Karpas-422 (cell line): ENCODE measurements at regions not wholly inside any gene's neighbourhood (a gene's known extent, or its start where the extent isn't known, plus 50 kb on each side); places are given as distances from the start of the nearest gene placed in this dataset.

Source experiments
- DNase-seq: peaks from one replicate; pipeline ENCODE4 v3.0.0-alpha.2; 2015
- H2AFZ ChIP-seq: fragments of 200-600 bp; sonication (generic); 2 replicates; pipeline ENCODE4 v1.6.1; 2014; ENCODE audit warnings: antibody characterized with exemption, low read length, mixed read lengths
- H3K27ac ChIP-seq: fragments of 200-600 bp; sonication (generic); 2 replicates; pipeline ENCODE4 v1.5.1; 2014; ENCODE audit warnings: mild to moderate bottlenecking, low read length, moderate library complexity
- H3K27me3 ChIP-seq: fragments of 200-600 bp; sonication (generic); 2 replicates; pipeline ENCODE4 v1.6.1; 2014; ENCODE audit warnings: low read length, mixed read lengths
- H3K36me3 ChIP-seq: fragments of 200-600 bp; sonication (generic); 2 replicates; pipeline ENCODE4 v1.6.1; 2014; ENCODE audit warnings: low read length, mixed read lengths; ENCODE audit not compliant: insufficient read depth
- H3K4me1 ChIP-seq: fragments of 200-600 bp; sonication (generic); 2 replicates; pipeline ENCODE4 v1.6.1; 2014; ENCODE audit warnings: mild to moderate bottlenecking, low read length, mixed read lengths
- H3K4me2 ChIP-seq: fragments of 200-600 bp; sonication (generic); 2 replicates; pipeline ENCODE4 v1.6.1; 2014; ENCODE audit warnings: low read length, low read depth, mild to moderate bottlenecking; ENCODE audit not compliant: poor library complexity, severe bottlenecking
- H3K4me3 ChIP-seq: fragments of 200-600 bp; sonication (generic); 2 replicates; pipeline ENCODE4 v1.5.1; 2014; ENCODE audit warnings: mild to moderate bottlenecking, antibody characterized with exemption, low read length, mixed read lengths
- H3K79me2 ChIP-seq: fragments of 200-600 bp; sonication (generic); 2 replicates; pipeline ENCODE4 v1.6.1; 2014; ENCODE audit warnings: mild to moderate bottlenecking, low read length, mixed read lengths
- H3K9ac ChIP-seq: fragments of 200-600 bp; sonication (generic); 2 replicates; pipeline ENCODE4 v1.6.0; 2014; ENCODE audit warnings: low read length
- H3K9me2 ChIP-seq: fragments of 200-600 bp; sonication (generic), shearing (Covaris generic); replicated peaks from 2 replicates; pipeline ENCODE4 v1.6.0; 2014; ENCODE audit warnings: mild to moderate bottlenecking, low read length, moderate library complexity; ENCODE audit not compliant: insufficient read depth
- H3K9me3 ChIP-seq: fragments of 300-700, 200-600 bp; sonication (generic); 2 replicates; pipeline ENCODE4 v1.6.1; 2014; ENCODE audit warnings: low read length, mixed read lengths
- H4K20me1 ChIP-seq: fragments of 200-600 bp; sonication (generic); 2 replicates; pipeline ENCODE4 v1.6.1; 2014; ENCODE audit warnings: mild to moderate bottlenecking, antibody characterized with exemption, low read length, low read depth; ENCODE audit not compliant: insufficient read depth

- Histone ChIP-seq H4K20me1 (no peaks in the 10 kb centered on the region), H3K9ac (no peak overlapping the region), H3K36me3 (no peaks in the 10 kb centered on the region), H3K9me3 (no peaks in the 10 kb centered on the region), H3K4me1 (peaks cover 8% of the 10 kb centered on the region), H3K79me2 (no peaks in the 10 kb centered on the region), H3K27ac (no peak overlapping the region), H3K27me3 (no peaks in the 10 kb centered on the region), H3K4me3 (no peak overlapping the region), H3K4me2 (no peak overlapping the region), H3K9me2 (no peaks in the 10 kb centered on the region), H2AFZ (no peak overlapping the region)
- DNase-seq, result no peak
These were observed 132.3 kb downstream of the TNFSF18 start for GRCh38 chr1:172918478-172918877.

GRCh38 chr1:172926070-172926469 lies 124.7 kb downstream of the TNFSF18 start:
- H3K9me2 ChIP-seq, result no peaks in the 10 kb centered on the region
- no peak overlapping the region for H3K9ac ChIP-seq
- H3K27me3 ChIP-seq, result no peaks in the 10 kb centered on the region
- no peak overlapping the region for H2AFZ ChIP-seq
- no peak overlapping the region for H3K27ac ChIP-seq
- H3K9me3 ChIP-seq, result no peaks in the 10 kb centered on the region
- H3K4me3 ChIP-seq, result no peak overlapping the region
- H3K79me2 ChIP-seq, result no peaks in the 10 kb centered on the region
- no peaks in the 10 kb centered on the region for H4K20me1 ChIP-seq
- no peak overlapping the region for H3K4me2 ChIP-seq
- H3K4me1 ChIP-seq, result no peaks in the 10 kb centered on the region
- no peaks in the 10 kb centered on the region for H3K36me3 ChIP-seq
- DNase-seq, result no peak

GRCh38 chr1:172928412-172928811 lies 122.3 kb downstream of the TNFSF18 start:
- H3K4me1 ChIP-seq, result no peaks in the 10 kb centered on the region
- H2AFZ ChIP-seq, result no peak overlapping the region
- H3K27me3 ChIP-seq, result no peaks in the 10 kb centered on the region
- H3K79me2 ChIP-seq, result no peaks in the 10 kb centered on the region
- H3K27ac ChIP-seq, result no peak overlapping the region
- no peaks in the 10 kb centered on the region for H4K20me1 ChIP-seq
- no peaks in the 10 kb centered on the region for H3K9me3 ChIP-seq
- no peak overlapping the region for H3K4me2 ChIP-seq
- H3K9me2 ChIP-seq, result no peaks in the 10 kb centered on the region
- no peak for DNase-seq
- H3K4me3 ChIP-seq, result no peak overlapping the region
- H3K36me3 ChIP-seq, result no peaks in the 10 kb centered on the region
- no peak overlapping the region for H3K9ac ChIP-seq

GRCh38 chr1:172929006-172929405 lies 121.7 kb downstream of the TNFSF18 start:
- Histone ChIP-seq H3K36me3 (no peaks in the 10 kb centered on the region), H3K9ac (no peak overlapping the region), H3K9me3 (no peaks in the 10 kb centered on the region), H3K9me2 (no peaks in the 10 kb centered on the region), H3K4me1 (no peaks in the 10 kb centered on the region), H3K79me2 (no peaks in the 10 kb centered on the region), H3K27me3 (no peaks in the 10 kb centered on the region), H3K27ac (no peak overlapping the region), H2AFZ (no peak overlapping the region), H4K20me1 (no peaks in the 10 kb centered on the region), H3K4me3 (no peak overlapping the region), H3K4me2 (no peak overlapping the region)
- no peak for DNase-seq

GRCh38 chr1:172930142-172930541 lies 120.6 kb downstream of the TNFSF18 start:
- Histone ChIP-seq H3K9me3 (no peaks in the 10 kb centered on the region), H3K27ac (no peak overlapping the region), H3K4me3 (no peak overlapping the region), H3K79me2 (no peaks in the 10 kb centered on the region), H3K9me2 (no peaks in the 10 kb centered on the region), H3K4me1 (peaks cover 4% of the 10 kb centered on the region; the same call in 1 of the 2 replicates), H2AFZ (no peak overlapping the region), H3K36me3 (no peaks in the 10 kb centered on the region), H3K9ac (no peak overlapping the region), H4K20me1 (no peaks in the 10 kb centered on the region), H3K4me2 (no peak overlapping the region), H3K27me3 (no peaks in the 10 kb centered on the region)
- no peak for DNase-seq

GRCh38 chr1:172931340-172931739 lies 119.4 kb downstream of the TNFSF18 start:
- no peaks in the 10 kb centered on the region for H3K79me2 ChIP-seq
- H3K9me3 ChIP-seq, result no peaks in the 10 kb centered on the region
- DNase-seq, result no peak
- no peaks in the 10 kb centered on the region for H3K36me3 ChIP-seq
- no peak overlapping the region for H2AFZ ChIP-seq
- H3K27me3 ChIP-seq, result no peaks in the 10 kb centered on the region
- no peak overlapping the region for H3K4me3 ChIP-seq
- H4K20me1 ChIP-seq, result no peaks in the 10 kb centered on the region
- H3K4me1 ChIP-seq, result peaks cover 4% of the 10 kb centered on the region; the same call in 1 of the 2 replicates
- no peaks in the 10 kb centered on the region for H3K9me2 ChIP-seq
- H3K4me2 ChIP-seq, result no peak overlapping the region
- no peak overlapping the region for H3K9ac ChIP-seq
- no peak overlapping the region for H3K27ac ChIP-seq

GRCh38 chr1:172931761-172932160 lies 119.0 kb downstream of the TNFSF18 start:
- Histone ChIP-seq H3K4me3 (no peak overlapping the region), H3K4me2 (no peak overlapping the region), H3K36me3 (no peaks in the 10 kb centered on the region), H4K20me1 (no peaks in the 10 kb centered on the region), H3K27ac (no peak overlapping the region), H3K9me3 (no peaks in the 10 kb centered on the region), H3K4me1 (peaks cover 4% of the 10 kb centered on the region; the same call in 1 of the 2 replicates), H3K27me3 (no peaks in the 10 kb centered on the region), H3K9me2 (no peaks in the 10 kb centered on the region), H3K79me2 (no peaks in the 10 kb centered on the region), H2AFZ (no peak overlapping the region), H3K9ac (no peak overlapping the region)
- no peak for DNase-seq

- Histone ChIP-seq H3K79me2 (no peaks in the 10 kb centered on the region), H2AFZ (no peak overlapping the region), H3K9ac (no peak overlapping the region), H3K27me3 (no peaks in the 10 kb centered on the region), H3K27ac (no peak overlapping the region), H4K20me1 (no peaks in the 10 kb centered on the region), H3K9me2 (no peaks in the 10 kb centered on the region), H3K36me3 (no peaks in the 10 kb centered on the region), H3K9me3 (no peaks in the 10 kb centered on the region), H3K4me2 (no peak overlapping the region), H3K4me3 (no peak overlapping the region), H3K4me1 (peaks cover 4% of the 10 kb centered on the region; the same call in 1 of the 2 replicates)
- DNase-seq, result no peak
These were observed 117.8 kb downstream of the TNFSF18 start for GRCh38 chr1:172932981-172933380.

- Histone ChIP-seq H3K27ac (no peak overlapping the region), H3K9me2 (no peaks in the 10 kb centered on the region), H3K4me3 (no peak overlapping the region), H4K20me1 (no peaks in the 10 kb centered on the region), H3K9me3 (no peaks in the 10 kb centered on the region), H3K79me2 (no peaks in the 10 kb centered on the region), H3K9ac (no peak overlapping the region), H3K27me3 (no peaks in the 10 kb centered on the region), H3K36me3 (no peaks in the 10 kb centered on the region), H3K4me2 (no peak overlapping the region), H3K4me1 (peaks cover 4% of the 10 kb centered on the region; the same call in 1 of the 2 replicates), H2AFZ (no peak overlapping the region)
- no peak for DNase-seq
These were observed 116.4 kb downstream of the TNFSF18 start for GRCh38 chr1:172934417-172934762.
